NCI-H748 (cell line): ENCODE measurements at regions not wholly inside any gene's neighbourhood (a gene's known extent, or its start where the extent isn't known, plus 50 kb on each side); places are given as distances from the start of the nearest gene placed in this dataset.
A peak's percentile ranks its signal among the peaks of the same experiment; 100 is the strongest.
"Not testable (repeated sequence)": the region's sequence is repeated elsewhere in the genome, so short reads cannot be mapped to it uniquely, and the experiment has no call there.

ENCODE experiments used
- DNase-seq: peaks from one replicate; lab custom pipeline; 2025; ENCODE audit not compliant: unreplicated experiment; lab: John Stamatoyannopoulos, UW

- DNase-seq: no peak
These were observed 54.4 kb upstream of the IQCM start for GRCh38 chr4:149870008-149870407.

DNA sequence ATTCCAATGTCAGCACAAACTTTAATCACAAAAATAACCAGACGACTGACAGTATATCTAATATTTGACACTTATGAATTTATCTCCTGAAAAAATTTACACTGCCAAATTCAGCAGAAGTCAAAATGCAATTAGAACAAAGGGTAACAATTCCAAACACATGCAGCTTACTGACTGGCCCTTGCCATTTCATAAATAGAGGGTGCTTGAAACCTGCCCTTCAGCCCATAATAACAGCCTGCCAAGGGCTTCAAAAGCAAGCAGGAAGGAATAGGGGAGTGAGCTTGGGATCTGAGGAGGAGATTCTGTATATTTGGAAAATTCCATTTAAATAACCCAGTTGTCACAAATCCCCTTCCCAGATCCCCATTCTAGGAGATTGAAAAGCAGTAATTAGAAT, 66.1 kb upstream of the IQCM start:
- no peak for DNase-seq

DNA sequence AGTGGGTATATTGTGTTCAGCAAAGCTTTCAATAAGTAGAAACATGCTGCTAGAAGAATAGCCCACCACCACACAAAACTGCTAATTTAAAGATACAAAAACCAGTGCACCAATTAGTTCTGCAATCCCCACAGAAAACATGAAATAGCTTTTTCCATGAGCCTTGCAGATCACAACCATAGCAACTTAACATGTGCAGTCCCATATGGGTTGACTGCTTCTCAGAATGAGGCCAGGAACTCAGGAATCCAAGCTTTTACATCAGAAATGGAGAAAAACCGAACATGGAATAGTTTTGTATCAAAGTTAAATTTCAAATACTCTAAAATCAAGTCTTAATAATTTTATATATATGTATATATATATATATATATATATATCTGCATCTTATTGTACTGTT, 66.6 kb upstream of the IQCM start:
- peak; percentile 39 for DNase-seq

DNA sequence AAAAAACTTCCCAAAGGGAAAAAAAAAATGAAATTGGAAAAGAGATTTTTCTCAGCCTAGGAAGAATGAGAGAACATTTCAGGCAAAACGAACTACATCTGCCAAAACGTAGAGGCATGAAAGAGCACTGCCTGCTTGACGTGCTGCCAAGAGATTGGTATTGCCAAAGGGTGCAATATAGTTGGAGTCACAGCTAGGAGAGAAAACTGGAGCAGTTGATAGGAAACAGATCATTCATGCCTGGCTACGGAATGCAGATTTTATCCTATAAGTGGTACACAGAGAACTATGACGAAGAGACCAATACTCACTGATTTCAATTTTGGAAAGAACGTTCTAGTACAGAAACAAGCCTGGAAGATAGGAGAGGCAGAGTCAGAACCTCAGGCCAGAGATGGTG, 68.4 kb upstream of the IQCM start:
- DNase-seq: no peak

DNA sequence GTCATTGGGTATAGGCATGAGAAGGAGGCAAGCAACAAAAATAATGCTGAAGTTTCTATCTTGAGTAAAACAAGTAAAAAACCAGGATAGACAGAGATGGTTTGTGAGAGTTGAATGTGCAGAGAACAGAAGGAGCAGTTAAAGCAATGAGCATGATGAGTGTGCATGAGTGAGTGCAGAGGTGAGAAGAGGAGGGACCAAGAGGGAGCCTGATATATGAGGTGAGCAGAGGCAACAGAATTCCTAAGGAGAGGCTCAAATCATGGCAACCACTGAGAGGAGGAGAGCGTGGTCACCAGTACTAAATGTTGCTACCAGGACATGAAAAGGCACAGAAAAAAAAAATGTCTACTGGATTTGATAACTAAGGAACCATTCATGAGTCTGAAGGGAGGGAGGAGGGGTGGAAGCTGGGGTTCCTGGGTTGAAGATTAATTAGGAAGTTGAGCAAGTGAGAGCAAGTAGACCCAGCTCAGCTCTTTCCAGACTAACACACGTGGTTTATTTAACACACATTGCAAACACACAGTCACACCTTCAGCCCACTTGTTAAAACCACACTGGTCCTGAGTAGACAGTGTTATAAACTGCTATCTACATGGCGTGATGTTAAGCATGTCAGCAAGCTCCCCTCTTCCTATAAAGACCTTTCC, 69.0 kb upstream of the IQCM start:
- DNase-seq: no peak

DNA sequence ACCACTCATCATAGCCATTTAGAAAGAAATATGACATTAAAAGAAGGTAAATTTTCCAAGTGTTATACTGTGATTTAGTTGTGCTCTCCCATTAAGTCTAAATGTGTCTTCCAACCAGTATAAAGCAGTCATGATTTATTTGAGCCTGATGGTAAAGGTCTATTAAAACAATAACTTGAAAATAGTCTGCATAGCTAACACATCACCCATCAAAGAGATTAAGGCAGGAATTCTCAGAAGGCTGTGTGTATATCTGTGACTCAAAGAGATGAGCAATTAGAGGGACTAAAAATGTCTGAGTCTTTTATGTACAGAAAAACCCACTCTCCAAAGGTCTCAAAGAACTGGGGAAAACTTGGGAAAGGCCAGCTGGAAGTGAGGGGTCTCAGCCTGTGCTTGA, 70.3 kb upstream of the IQCM start:
- no peak for DNase-seq

GRCh38 chr4:149886786-149887490, 71.3 kb upstream of the IQCM start:
- no peak for DNase-seq

DNA sequence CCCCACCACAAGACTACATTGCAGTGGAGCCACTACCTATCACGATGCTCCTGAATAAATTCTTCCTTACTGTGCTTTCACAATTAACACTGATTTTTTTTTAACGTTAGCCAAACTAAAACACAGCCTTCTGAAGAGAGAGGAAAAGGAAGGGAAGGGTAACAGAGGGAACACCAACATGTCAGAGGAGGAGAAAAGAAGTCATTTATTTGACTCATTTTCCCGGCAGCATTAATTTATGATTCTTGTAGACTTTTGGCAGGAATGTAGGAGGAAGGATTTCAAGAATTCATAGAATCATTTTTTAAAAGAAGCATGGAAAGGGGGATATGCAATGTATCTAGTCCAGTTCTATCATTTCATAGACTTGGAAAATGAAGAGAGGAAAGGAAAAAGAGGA, 74.3 kb upstream of the IQCM start:
- DNase-seq: no peak

DNA sequence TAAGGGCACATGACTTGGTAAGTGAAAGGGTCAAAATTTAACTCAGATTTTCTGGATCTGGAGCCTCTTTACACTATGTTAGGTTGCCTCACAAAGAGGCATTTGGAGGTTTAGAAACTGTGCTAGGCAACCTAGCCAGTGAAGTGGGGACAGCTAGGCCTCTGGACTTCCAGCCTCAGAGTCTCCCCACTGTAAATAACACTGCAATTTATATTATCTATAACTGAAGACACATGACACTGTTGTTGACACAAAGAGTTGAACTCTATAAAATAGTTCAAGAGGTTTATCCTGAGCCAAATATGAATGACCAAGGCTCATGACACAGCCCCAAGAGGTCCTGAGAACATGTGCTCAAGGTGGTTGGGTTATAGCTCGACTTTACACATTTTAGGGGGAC, 74.9 kb upstream of the IQCM start:
- DNase-seq: no peak

DNA sequence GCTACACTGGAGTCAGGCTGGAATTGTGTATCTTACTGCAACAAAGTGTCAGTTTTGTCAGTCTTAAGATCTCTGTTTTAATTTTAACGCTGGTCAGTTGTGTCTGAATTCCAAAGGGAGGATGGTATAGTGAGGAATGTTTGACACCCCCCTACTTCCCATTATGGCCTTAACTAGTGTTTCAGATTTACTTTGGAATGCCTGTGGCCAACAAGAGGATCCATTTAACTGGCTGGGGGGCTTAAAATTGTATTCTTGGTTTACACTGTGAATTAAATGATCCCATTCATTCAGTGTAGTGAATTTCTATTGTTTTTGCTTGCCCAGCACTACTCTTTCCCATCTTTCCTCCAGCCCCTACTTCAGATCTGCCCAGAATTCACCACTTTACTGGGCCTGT, 75.8 kb upstream of the IQCM start:
- no peak for DNase-seq

GRCh38 chr4:149896432-149896831, 80.8 kb upstream of the IQCM start:
- DNase-seq: peak; percentile 57

DNA sequence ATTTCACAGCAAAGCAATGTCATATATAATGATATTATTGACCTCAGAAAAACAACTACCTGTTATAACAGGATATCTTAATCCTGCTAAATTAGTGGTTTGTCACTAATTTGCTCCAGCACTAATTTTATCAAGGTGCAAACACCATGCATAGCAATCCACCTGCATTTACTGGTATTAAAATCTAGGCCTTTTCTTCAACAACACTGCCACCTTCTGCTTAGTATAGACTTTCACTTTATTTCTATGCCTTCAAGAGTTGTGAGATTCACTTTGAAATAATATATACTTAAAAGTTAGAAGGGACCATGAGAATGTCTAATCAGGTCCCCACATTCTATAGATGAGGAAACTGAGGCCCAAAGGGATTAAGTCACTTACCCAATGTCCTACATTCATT, 82.1 kb upstream of the IQCM start:
- DNase-seq: peak; percentile 23

DNA sequence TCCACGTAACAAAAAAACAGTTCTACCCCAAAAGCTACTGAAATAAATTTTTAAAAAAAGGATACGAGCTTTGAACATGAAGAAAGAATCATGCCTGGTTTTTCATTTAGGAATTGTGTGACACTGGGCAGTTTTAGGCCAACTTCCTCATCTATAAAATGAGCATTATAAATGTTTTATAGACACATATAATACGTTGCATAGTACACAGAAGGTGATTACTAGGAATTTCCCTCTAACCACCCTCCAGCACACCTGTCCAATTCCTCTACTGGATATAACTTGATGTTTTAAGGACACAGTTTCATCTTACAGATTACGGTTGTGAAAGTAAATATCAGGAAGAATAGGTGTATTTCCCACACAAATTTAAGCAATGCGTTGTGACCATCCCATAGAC, 85.5 kb upstream of the IQCM start:
- no peak for DNase-seq

- no peak for DNase-seq
These were observed 86.6 kb upstream of the IQCM start for GRCh38 chr4:149902242-149902641.

DNA sequence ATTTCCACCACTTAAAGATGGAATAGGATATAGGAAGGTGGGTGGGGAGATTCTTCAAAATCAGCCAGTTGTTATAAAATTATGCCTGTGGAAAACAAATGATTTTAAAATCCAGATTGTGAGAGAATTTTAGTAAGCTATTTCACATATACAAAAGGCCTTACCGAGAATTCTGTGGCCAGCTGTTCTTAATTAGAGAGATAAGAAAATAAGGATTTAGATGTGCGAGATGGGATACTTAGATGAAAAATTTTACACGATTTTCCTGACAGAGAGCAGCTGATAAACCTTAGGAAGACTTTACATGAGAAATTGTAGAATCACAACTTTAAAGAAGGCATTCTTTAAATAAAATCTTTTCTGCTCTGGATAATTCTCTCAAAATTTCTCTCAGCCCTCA, 94.5 kb upstream of the IQCM start:
- DNase-seq: no peak

DNA sequence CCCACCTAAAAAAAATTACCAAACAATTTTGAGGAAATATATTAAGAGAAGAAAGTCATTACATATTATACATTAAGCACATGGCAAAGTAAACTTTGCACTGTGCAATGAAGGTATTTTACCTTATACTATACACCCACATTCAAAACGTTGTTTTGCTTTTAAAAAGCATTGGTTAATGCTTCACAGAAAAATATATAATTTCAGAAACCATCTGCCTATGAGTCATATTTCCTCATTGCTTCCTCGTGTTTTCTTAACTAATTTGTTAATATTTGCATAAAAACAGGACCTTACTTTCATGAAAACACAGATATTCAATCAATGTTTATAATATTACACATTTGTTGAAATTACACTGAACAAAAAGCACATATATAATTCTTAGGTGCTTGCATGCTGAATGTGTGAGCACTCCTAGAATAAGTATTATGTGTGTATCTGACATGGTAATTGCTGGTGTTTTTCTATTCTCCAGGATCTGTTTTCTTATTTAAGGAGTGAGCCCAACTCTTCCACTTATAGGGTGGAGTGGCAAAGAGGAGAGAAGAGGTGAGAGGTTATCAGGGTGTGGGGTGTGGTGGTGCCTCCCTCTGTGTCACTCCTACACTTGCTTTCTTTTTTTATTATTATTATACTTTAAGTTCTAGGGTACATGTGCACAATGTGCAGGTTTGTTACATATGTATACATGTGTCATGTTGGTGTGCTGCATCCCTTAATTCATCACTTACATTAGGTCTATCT, 95.1 kb upstream of the IQCM start:
- no peak for DNase-seq

GRCh38 chr4:149911354-149911753, 95.7 kb upstream of the IQCM start:
- DNase-seq: no peak

GRCh38 chr4:149912000-149912399, 96.4 kb upstream of the IQCM start:
- peak; percentile 11 for DNase-seq

DNA sequence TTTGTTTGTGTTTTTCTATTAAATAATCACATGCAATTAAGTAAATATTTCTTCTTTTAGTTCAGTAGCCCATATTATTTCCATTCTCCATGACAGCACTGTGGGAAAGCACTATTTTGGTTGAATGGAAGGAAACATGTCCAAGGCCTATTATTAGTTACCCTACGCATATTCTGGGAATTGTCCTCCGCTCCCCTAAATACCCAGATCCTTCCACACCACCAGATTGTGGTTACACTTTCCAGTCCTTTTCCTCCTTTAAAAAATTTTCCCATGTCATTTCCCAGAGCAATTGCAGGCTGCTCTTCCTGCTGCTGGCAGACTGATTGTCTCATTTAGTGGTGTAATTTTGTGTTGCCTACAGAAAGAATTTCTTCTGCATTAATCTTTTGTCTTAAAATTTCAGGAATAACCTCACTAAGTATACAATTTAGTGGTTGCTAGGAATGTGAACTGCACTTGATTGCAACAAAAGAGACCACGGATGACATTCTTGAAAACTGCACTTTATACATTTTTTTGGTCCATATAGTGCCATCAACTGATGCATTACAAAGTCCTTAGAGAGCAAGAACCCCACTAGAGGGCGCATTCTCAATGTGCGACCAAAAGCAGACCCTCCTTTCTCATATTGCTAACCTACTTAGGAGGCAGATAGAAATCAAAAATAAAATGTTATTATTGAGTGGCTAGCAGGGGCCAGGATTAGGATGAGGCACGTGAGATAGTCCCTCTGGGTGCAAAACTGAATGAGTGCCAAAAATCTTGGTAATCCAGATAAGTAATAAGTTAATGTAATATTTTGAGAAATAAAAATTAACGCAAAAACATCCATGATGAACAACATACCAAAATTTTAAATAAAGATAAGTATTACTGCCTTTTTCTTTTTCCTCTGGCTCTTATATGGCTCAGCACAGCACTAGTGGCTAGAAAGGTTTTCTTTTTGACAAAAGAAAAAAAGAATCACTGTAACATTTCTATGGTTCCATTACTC, 98.8 kb upstream of the IQCM start:
- DNase-seq: peak; percentile 69

DNA sequence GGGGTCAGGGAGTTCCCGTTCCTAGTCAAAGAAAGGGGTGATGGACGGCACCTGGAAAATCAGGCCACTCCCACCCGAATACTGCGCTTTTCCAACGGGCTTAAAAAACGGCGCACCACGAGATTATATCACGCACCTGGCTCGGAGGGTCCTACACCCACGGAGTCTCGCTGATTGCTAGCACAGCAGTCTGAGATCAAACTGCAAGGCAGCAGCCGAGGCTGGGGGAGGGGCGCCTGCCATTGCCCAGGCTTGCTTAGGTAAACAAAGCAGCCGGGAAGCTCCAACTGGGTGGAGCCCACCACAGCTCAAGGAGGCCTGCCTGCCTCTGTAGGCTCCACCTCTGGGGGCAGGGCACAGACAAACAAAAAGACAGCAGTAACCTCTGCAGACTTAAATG, 100.1 kb upstream of the IQCM start:
- not testable (repeated sequence) for DNase-seq

GRCh38 chr4:149923736-149924135, 108.1 kb upstream of the IQCM start:
- no peak for DNase-seq
